SK-N-SH treated with all-trans-retinoic acid at 6 μM for 48 hours (cell line): ENCODE measurements at regions not wholly inside any gene's neighbourhood (a gene's known extent, or its start where the extent isn't known, plus 50 kb on each side); places are given as distances from the start of the nearest gene placed in this dataset.

Source experiments
- BACH2 ChIP-seq: fragments of 250-450 bp; sonication (Bioruptor Pico); IDR thresholded peaks from 2 replicates; pipeline ENCODE4 v1.9.0; 2021; ENCODE audit warnings: mild to moderate bottlenecking, borderline replicate concordance
- CSDC2 ChIP-seq: fragments of 250-450 bp; sonication (Bioruptor Pico); IDR thresholded peaks from 2 replicates; pipeline ENCODE4 v1.5.0; 2020; ENCODE audit warnings: mild to moderate bottlenecking, moderate library complexity
- PPARA ChIP-seq: fragments of 250-450 bp; sonication (Bioruptor Pico); IDR thresholded peaks from 2 replicates; pipeline ENCODE4 v1.5.0; 2020; ENCODE audit warnings: mild to moderate bottlenecking, borderline replicate concordance
- RARB ChIP-seq: fragments of 250-450 bp; sonication (Bioruptor Pico); IDR thresholded peaks from 2 replicates; pipeline ENCODE4 v1.8.0; 2021; ENCODE audit warnings: mild to moderate bottlenecking, moderate library complexity
- SNAI2 ChIP-seq: fragments of 250-450 bp; sonication (Bioruptor Pico); IDR thresholded peaks from 2 replicates; pipeline ENCODE4 v1.5.0; 2020; ENCODE audit warnings: mild to moderate bottlenecking, moderate library complexity
- TOX ChIP-seq: fragments of 250-450 bp; sonication (Bioruptor Pico); IDR thresholded peaks from 2 replicates; pipeline ENCODE4 v1.8.0; 2021; ENCODE audit warnings: mild to moderate bottlenecking, moderate library complexity, borderline replicate concordance
- ZC3H10 ChIP-seq: fragments of 250-450 bp; sonication (Bioruptor Pico); IDR thresholded peaks from 2 replicates; pipeline ENCODE4 v1.5.1; 2021; ENCODE audit warnings: mild to moderate bottlenecking, moderate library complexity
- ZFP3 ChIP-seq: fragments of 250-450 bp; sonication (Bioruptor Pico); IDR thresholded peaks from 2 replicates; pipeline ENCODE4 v1.5.0; 2020; ENCODE audit warnings: mild to moderate bottlenecking, moderate library complexity
- ZFP30 ChIP-seq: fragments of 450-650 bp; formaldehyde crosslinking; IDR thresholded peaks from 2 replicates; pipeline ENCODE4 v1.5.0; 2022; ENCODE audit warnings: mild to moderate bottlenecking, moderate library complexity
- ZNF70 ChIP-seq: fragments of 450-650 bp; formaldehyde crosslinking; IDR thresholded peaks from 2 replicates; pipeline ENCODE4 v1.5.0; 2020; ENCODE audit warnings: mild to moderate bottlenecking, moderate library complexity
- ZNF8 ChIP-seq: fragments of 450-650 bp; formaldehyde crosslinking; IDR thresholded peaks from 2 replicates; pipeline ENCODE4 v1.5.0; 2020; ENCODE audit warnings: mild to moderate bottlenecking, moderate library complexity
- TF ChIP-seq, protein P1 (sequence below): fragments of 250-450 bp; sonication (Bioruptor Pico); IDR thresholded peaks from 2 replicates; pipeline ENCODE4 v1.8.0; 2020; ENCODE audit warnings: mild to moderate bottlenecking, moderate library complexity, borderline replicate concordance

DNA sequence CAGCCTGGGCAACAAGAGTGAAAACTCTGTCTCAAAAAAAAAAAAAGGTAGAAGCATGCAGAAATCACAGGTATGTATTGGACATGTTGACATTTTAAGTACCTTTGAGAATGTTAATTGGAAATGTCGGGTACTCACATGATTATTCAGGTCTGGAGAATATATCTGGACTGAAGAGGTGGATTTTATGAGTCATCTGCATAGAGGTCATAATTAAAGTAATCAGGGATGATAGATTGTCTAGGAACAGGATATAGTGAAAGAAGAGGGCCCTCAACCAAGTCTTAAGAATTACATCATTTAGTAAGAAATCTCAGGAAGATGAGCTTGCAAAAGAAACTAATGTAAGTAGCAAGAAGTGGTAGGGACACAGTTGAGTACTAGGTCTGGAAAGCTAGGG is 212.5 kb downstream of the UTRN start:
- TF ChIP-seq SNAI2 (no peak), CSDC2 (CRISPR knock-in tag) (no peak), ZFP30 (CRISPR knock-in tag) (no peak), ZNF70 (CRISPR knock-in tag) (no peak), BACH2 (CRISPR knock-in tag) (no peak), PPARA (CRISPR knock-in tag) (no peak), RARB (no peak), ZFP3 (CRISPR knock-in tag) (no peak), ZNF8 (no peak), ZC3H10 (no peak), TOX (CRISPR knock-in tag) (no peak; the same call in 1 of the 2 replicates)
- TF ChIP-seq, protein P1, sequence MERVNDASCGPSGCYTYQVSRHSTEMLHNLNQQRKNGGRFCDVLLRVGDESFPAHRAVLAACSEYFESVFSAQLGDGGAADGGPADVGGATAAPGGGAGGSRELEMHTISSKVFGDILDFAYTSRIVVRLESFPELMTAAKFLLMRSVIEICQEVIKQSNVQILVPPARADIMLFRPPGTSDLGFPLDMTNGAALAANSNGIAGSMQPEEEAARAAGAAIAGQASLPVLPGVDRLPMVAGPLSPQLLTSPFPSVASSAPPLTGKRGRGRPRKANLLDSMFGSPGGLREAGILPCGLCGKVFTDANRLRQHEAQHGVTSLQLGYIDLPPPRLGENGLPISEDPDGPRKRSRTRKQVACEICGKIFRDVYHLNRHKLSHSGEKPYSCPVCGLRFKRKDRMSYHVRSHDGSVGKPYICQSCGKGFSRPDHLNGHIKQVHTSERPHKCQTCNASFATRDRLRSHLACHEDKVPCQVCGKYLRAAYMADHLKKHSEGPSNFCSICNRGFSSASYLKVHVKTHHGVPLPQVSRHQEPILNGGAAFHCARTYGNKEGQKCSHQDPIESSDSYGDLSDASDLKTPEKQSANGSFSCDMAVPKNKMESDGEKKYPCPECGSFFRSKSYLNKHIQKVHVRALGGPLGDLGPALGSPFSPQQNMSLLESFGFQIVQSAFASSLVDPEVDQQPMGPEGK: no peak
